GM23338 (cell line): ENCODE measurements at regions not wholly inside any gene's neighbourhood (a gene's known extent, or its start where the extent isn't known, plus 50 kb on each side); places are given as distances from the start of the nearest gene placed in this dataset.

Source experiments
- ATAC-seq: fragments of 200-7000 bp; cut with Tn5 transposase; 3 replicates; pipeline ENCODE4 v1.9.1; 2020
- DNase-seq: peaks from one replicate; pipeline ENCODE4 v3.0.0-alpha.2; 2015; ENCODE audit warnings: low spot score
- H2AFZ ChIP-seq: fragments of 200-600 bp; sonication (generic); 2 replicates; pipeline ENCODE4 v1.8.0; 2016; ENCODE audit warnings: antibody characterized with exemption, mild to moderate bottlenecking, moderate library complexity
- H3F3A ChIP-seq: fragments of 200-600 bp; sonication (generic); replicated peaks from 2 replicates; pipeline ENCODE4 v1.8.0; 2017; ENCODE audit warnings: antibody characterized with exemption, mixed run types, low read depth
- H3K27ac ChIP-seq: fragments of 200-600 bp; sonication (generic); 2 replicates; pipeline ENCODE4 v1.6.1; 2016; ENCODE audit warnings: low read depth
- H3K27me3 ChIP-seq: fragments of 200-600 bp; sonication (generic); 2 replicates; pipeline ENCODE4 v1.8.0; 2016; ENCODE audit warnings: mild to moderate bottlenecking, mixed run types, moderate library complexity; ENCODE audit not compliant: insufficient read depth
- H3K36me3 ChIP-seq: fragments of 200-600 bp; sonication (generic); 2 replicates; pipeline ENCODE4 v1.8.0; 2016; ENCODE audit warnings: mild to moderate bottlenecking; ENCODE audit not compliant: insufficient read depth
- H3K4me1 ChIP-seq: fragments of 200-600 bp; sonication (generic); 2 replicates; pipeline ENCODE4 v1.8.0; 2016; ENCODE audit warnings: mild to moderate bottlenecking, moderate library complexity; ENCODE audit not compliant: insufficient read depth
- H3K4me2 ChIP-seq: fragments of 200-600 bp; sonication (generic); 2 replicates; pipeline ENCODE4 v1.7.1; 2017; ENCODE audit warnings: mixed run types
- H3K4me3 ChIP-seq: fragments of 200-600 bp; sonication (generic); 2 replicates; pipeline ENCODE4 v1.6.1; 2016; ENCODE audit warnings: mixed run types
- H3K79me2 ChIP-seq: fragments of 200-600 bp; sonication (generic); replicated peaks from 2 replicates; pipeline ENCODE4 v1.8.0; 2017; ENCODE audit warnings: mild to moderate bottlenecking; ENCODE audit not compliant: insufficient read depth
- H3K9me2 ChIP-seq: fragments of 200-600 bp; sonication (generic); 2 replicates; pipeline ENCODE4 v1.8.0; 2017; ENCODE audit not compliant: insufficient read depth
- H4K20me1 ChIP-seq: fragments of 200-600 bp; sonication (generic); replicated peaks from 2 replicates; pipeline ENCODE4 v1.8.0; 2017; ENCODE audit warnings: mild to moderate bottlenecking; ENCODE audit not compliant: insufficient read depth
- H3K27ac Mint-ChIP-seq: 2 replicates; pipeline ENCODE4 v1.8.0; 2020; ENCODE audit warnings: inconsistent platforms, mild to moderate bottlenecking, moderate library complexity, mixed read lengths
- H3K27me3 Mint-ChIP-seq: 3 replicates; pipeline ENCODE4 v1.8.0; 2022; ENCODE audit warnings: low read depth, mild to moderate bottlenecking, moderate library complexity, mixed read lengths, inconsistent platforms; ENCODE audit not compliant: insufficient read depth, poor library complexity
- H3K36me3 Mint-ChIP-seq: 3 replicates; pipeline ENCODE4 v1.8.0; 2021; ENCODE audit warnings: low read depth, mild to moderate bottlenecking, inconsistent platforms, moderate library complexity, mixed read lengths
- H3K4me1 Mint-ChIP-seq: 3 replicates; pipeline ENCODE4 v1.8.0; 2020; ENCODE audit warnings: mild to moderate bottlenecking, inconsistent platforms, mixed read lengths
- H3K4me3 Mint-ChIP-seq: 3 replicates; pipeline ENCODE4 v1.8.0; 2021; ENCODE audit warnings: moderate library complexity, mild to moderate bottlenecking, inconsistent platforms, mixed read lengths
- H3K9me3 Mint-ChIP-seq: 3 replicates; pipeline ENCODE4 v1.8.0; 2020; ENCODE audit warnings: moderate library complexity, mild to moderate bottlenecking, inconsistent platforms, mixed read lengths
- CTCF ChIP-seq, 2 experiments: fragments of 200-600 bp in 1 of 2; sonication (generic) in 1 of 2; conservative IDR thresholded peaks; 2 replicates each; pipeline versions ENCODE4 v1.5.1 to v1.6.1; 2016 to 2017; ENCODE audit warnings: antibody characterized with exemption in 2 of 2, low read depth in 2 of 2, mild to moderate bottlenecking in 2 of 2, moderate library complexity in 1 of 2
- ETS1 ChIP-seq: IDR thresholded peaks from 2 replicates; pipeline ENCODE4 v1.6.1; 2016; ENCODE audit warnings: antibody characterized with exemption
- EZH2 ChIP-seq: fragments of 200-600 bp; sonication (generic); IDR thresholded peaks from one replicate; pipeline ENCODE4 v1.8.0; 2017; ENCODE audit warnings: antibody characterized with exemption, mild to moderate bottlenecking, low read depth; ENCODE audit not compliant: unreplicated experiment
- JUNB ChIP-seq: IDR thresholded peaks from one replicate; pipeline ENCODE4 v1.6.1; 2016; ENCODE audit warnings: antibody characterized with exemption; ENCODE audit not compliant: unreplicated experiment
- NANOG ChIP-seq: IDR thresholded peaks from 2 replicates; pipeline ENCODE4 v1.6.1; 2016; ENCODE audit warnings: antibody characterized with exemption, borderline replicate concordance
- REST ChIP-seq: IDR thresholded peaks from one replicate; pipeline ENCODE4 v1.6.1; 2018; ENCODE audit warnings: antibody characterized with exemption; ENCODE audit not compliant: unreplicated experiment
- STAT1 ChIP-seq: IDR thresholded peaks from one replicate; pipeline ENCODE4 v1.6.1; 2016; ENCODE audit warnings: antibody characterized with exemption; ENCODE audit not compliant: unreplicated experiment
- ZNF114 ChIP-seq: fragments of 250-450 bp; sonication (Bioruptor Pico); IDR thresholded peaks from 2 replicates; pipeline ENCODE4 v1.5.0; 2020; ENCODE audit warnings: mild to moderate bottlenecking, moderate library complexity
- ZNF331 ChIP-seq: fragments of 250-450 bp; sonication (Bioruptor Pico); IDR thresholded peaks from 2 replicates; pipeline ENCODE4 v1.5.0; 2020; ENCODE audit warnings: low read depth, mild to moderate bottlenecking, moderate library complexity
- ZNF462 ChIP-seq: fragments of 250-450 bp; sonication (Bioruptor Pico); IDR thresholded peaks from 2 replicates; pipeline ENCODE4 v1.5.0; 2020; ENCODE audit warnings: mild to moderate bottlenecking, moderate library complexity

GRCh38 chr20:19072988-19073387, 139.5 kb upstream of the SLC24A3 start:
- H3K9me3 Mint-ChIP-seq: peaks cover 8% of the 10 kb centered on the region; the same call in 2 of the 3 replicates
- Histone ChIP-seq H3K4me3 (no peak overlapping the region), H2AFZ (no peak overlapping the region), H3K4me1 (peaks cover 7% of the 10 kb centered on the region; the same call in 1 of the 2 replicates), H3K36me3 (no peaks in the 10 kb centered on the region), H3K79me2 (no peaks in the 10 kb centered on the region), H3K27ac (no peak overlapping the region), H3K27me3 (no peaks in the 10 kb centered on the region), H3K9me2 (peaks cover 6% of the 10 kb centered on the region), H3F3A (no peaks in the 10 kb centered on the region), H4K20me1 (no peaks in the 10 kb centered on the region), H3K4me2 (no peak overlapping the region)
- H3K4me3 Mint-ChIP-seq: no peak overlapping the region
- DNase-seq (no peak), ATAC-seq (no peak)
- no peak for TF ChIP-seq JUNB
- no peak for TF ChIP-seq ZNF331 (CRISPR knock-in tag)
- TF ChIP-seq NANOG: no peak
- no peak for TF ChIP-seq REST
- TF ChIP-seq ZNF114 (CRISPR knock-in tag): no peak
- TF ChIP-seq STAT1: no peak
- no peak for TF ChIP-seq ZNF462 (CRISPR knock-in tag)
- no peak for TF ChIP-seq ETS1
- TF ChIP-seq CTCF (conservative IDR thresholded peaks at IDR 0.05; ENCODE audit: low read depth in 2 of 2): no peak
- TF ChIP-seq EZH2: no peak
- H3K27me3 Mint-ChIP-seq: peaks cover 1% of the 10 kb centered on the region
- peaks cover 25% of the 10 kb centered on the region for H3K4me1 Mint-ChIP-seq
- no peak overlapping the region for H3K27ac Mint-ChIP-seq
- H3K36me3 Mint-ChIP-seq: peaks cover 6% of the 10 kb centered on the region; the same call in 2 of the 3 replicates
